GM19025 (cell line): ENCODE measurements at regions not wholly inside any gene's neighbourhood (a gene's known extent, or its start where the extent isn't known, plus 50 kb on each side); places are given as distances from the start of the nearest gene placed in this dataset.

ENCODE experiments used
- ATAC-seq: cut with Tn5 transposase; IDR thresholded peaks from one replicate; pipeline ENCODE4 v1.9.1; 2021; ENCODE audit warnings: mild to moderate bottlenecking, low read depth, moderate library complexity; ENCODE audit not compliant: unreplicated experiment

DNA sequence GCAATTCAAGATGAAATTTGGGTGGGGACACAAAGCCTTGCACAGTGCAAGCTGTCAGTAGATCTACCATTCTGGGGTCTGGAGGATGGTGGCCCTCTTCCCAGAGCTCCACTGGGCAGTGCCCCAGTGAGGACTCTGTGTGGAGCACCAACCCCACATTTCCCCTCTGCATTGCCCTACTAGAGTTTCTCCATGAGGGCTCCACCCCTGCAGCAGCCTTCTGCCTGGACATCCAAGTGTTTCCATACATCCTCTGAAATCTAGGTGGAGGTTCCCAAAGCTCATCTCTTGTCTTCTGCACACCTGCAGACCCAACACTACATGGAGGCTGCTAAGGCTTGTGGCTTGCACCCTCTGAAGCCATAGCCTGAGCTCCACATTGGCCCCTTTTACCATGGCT, 402.3 kb downstream of the RAB28 start:
- ATAC-seq: no peak

- no peak for ATAC-seq
These were observed 417.1 kb downstream of the RAB28 start for GRCh38 chr4:13067077-13067476.

GRCh38 chr4:13059019-13059418, 425.1 kb downstream of the RAB28 start:
- no peak for ATAC-seq

DNA sequence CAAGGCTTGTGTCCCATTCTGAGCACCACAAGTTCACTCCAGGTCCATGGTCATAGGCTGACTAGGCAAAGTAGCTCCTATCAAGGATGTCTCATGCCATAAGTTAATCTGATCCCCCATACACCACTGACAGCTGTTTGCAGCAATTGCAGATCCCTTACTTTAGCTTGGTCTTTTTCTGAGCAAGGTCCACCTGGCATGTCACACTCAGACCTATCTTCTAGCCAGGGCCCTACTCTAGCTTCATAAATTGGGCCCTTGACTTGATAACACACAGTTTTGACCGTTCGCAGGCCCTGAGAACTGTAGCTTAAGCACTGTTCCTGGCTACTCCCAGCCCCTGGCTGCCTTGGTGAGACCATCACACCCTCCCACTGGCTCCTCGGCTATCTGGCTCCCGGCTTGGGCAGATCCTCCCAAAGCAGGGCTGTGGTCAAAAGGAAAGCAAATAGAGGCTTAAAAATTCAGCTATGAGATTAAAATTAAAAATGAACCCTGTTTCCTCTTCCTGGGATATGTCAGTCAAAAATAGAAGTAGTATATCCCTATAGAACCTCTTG, 427.4 kb downstream of the RAB28 start:
- ATAC-seq: no peak

GRCh38 chr4:13054420-13054970, 429.6 kb downstream of the RAB28 start:
- no peak for ATAC-seq

- ATAC-seq: no peak
These were observed 436.5 kb downstream of the RAB28 start for GRCh38 chr4:13047591-13047990.

DNA sequence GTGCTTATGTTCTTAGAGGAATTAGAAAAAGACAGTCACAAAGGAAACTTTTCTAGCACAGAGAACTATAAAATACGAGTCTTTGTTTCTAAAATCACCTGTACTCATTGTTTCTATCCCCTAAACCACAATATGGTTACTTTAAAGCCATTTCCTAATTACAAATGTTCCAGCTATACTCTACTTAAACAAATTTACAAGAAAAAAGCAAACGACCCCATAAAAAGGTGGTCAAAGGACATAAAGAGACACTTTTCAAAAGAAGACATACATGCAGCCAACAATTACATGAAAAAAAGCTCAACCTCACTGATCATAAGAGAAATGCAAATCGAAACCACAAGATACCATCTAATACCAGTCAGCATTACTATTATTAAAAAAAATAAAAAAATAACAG, 447.3 kb downstream of the RAB28 start:
- no peak for ATAC-seq

- ATAC-seq: no peak
These were observed 451.2 kb downstream of the RAB28 start for GRCh38 chr4:13032936-13033335.

DNA sequence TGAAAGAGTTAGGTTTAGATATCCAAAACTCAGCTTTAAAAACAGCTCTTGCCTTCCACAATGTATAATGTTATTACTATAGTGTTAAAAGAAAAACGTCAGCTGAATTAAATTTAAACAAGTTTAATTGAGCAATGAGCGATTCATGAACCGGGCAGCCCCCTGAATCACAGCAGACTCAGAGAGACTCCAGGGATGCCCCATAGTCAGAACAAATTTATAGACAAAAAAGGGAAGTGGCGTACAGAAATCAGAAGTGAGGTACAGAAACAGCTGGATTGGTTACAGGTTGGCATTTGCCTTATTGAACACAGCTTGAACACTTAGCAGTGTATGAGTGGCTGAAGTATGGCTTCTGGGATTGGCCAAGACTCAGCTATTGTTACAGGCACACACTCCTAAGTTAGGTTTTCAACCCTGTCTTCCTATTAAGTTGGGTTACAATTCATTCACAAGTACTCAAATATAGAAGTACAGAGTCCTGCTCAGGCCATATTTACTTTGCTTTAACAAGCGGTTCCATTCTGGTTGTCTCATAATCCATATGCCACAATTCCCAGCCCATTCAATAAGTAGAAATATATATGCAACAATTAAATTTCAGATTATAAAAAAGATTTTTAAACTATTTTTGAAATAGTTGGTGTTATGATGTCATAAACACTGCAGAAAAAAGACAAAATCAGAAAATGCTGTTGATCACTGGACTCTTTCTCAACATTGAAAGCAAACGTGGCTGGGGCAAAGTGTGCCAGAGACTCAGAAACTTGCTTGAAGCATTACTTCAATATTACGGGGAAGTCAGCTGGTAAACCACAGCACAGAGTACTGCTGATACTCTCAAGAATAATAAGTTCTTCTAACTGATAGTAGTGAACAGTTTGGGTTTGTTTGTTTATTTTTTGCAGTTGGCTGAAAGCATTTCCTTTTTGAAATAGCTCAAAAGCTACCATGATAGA, 459.7 kb downstream of the RAB28 start:
- no peak for ATAC-seq

GRCh38 chr4:13007802-13008470, 476.2 kb downstream of the RAB28 start:
- no peak for ATAC-seq

DNA sequence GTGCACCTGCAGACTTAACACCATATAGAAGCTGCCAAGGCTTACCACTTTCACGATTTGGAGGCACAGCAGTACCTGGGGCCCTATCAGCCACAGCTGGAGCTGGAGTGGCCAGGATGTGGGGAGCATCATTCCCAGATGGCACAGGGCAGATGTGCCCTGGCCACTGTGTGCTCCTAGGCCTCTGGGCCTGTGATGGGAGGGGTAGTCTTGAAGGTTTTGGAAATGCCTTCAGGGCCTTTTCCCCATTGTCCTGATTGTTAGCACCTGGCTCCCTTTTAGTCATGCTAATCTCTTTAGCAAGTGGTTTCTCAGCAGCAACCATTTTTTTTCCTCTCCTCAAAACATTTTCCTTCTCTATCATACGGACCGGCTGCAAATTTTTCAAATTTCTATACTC, 490.2 kb downstream of the RAB28 start:
- no peak for ATAC-seq

- ATAC-seq: no peak
These were observed 496.9 kb downstream of the RAB28 start for GRCh38 chr4:12987284-12987683.

DNA sequence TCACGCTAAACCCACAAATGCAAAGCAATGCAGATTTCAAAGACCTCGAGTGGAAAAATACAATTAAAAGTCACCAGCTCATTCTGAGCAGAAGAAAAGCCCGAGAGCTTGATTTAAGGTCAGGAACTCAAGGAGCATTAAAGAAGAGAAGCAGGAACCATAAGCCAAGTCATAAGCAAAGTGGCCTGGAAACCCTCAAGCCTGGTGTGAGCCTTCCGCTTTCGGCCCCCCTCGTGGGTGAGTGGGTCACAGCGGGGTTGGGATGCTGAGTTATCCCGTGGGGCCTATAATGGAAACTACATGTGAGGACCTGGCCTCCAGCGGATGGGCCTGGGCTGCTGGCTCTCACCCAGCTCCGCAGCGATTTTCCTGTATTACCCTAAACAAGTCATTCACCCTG, 504.3 kb downstream of the RAB28 start:
- no peak for ATAC-seq

- no peak for ATAC-seq
These were observed 505.8 kb downstream of the RAB28 start for GRCh38 chr4:12978310-12978709.

DNA sequence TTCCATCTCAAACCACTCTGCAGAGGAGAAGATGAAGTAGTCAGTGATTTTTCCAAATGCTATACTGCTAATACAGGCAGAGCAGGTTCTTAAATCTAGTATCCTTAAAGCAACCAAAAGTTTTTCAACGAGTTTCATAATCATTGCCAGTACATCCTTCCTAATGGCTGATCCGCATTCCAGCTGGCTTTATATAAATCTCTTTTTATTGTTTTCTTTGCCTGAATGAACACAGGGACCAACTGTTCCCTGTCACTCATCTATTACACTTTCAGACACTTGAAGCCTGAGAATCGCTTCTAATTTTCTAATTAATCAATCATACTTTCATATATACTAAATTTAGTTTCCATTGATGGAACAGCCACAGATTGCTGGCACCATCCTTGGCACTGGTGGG, 508.6 kb downstream of the RAB28 start:
- ATAC-seq: no peak

DNA sequence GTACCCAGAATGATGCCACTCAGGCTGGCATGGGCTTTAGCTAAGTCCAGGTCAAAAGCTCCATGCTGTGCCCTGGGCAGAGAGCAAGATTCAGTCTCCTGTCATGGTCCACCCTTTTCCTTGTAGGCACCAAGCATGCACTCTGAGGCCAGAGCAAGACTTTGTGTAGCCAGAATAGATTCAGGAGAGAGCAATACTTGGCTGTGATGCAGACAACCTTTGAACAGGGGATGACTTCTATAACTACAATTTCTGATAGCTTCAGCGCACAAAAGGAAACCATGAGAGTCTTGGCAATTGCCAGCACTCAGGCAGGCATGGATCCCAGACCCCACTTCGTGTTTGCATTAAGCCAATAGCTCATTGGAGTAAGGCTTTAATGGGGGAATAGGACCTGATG, 510.6 kb downstream of the RAB28 start:
- no peak for ATAC-seq

DNA sequence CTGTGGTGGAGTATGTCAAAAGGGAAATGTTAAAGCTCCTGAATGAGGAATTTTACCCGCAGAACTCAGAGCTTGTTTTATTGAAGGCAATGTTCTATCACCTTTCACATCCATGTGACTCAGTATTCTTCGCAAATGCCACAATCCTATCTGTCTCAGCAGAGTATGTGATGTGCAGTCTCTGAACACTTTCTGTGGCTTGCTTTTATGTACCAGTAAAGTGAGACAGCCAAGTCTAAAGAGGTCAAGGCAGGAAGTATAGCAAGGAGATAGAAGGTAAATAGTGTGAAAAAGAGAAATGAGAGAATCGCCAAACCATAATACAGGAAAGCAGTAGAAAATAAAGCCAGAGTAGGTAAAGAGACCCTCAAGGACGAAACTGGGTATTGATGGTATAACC, 515.8 kb downstream of the RAB28 start:
- no peak for ATAC-seq

- no peak for ATAC-seq
These were observed 517.4 kb downstream of the RAB28 start for GRCh38 chr4:12966726-12967125.

DNA sequence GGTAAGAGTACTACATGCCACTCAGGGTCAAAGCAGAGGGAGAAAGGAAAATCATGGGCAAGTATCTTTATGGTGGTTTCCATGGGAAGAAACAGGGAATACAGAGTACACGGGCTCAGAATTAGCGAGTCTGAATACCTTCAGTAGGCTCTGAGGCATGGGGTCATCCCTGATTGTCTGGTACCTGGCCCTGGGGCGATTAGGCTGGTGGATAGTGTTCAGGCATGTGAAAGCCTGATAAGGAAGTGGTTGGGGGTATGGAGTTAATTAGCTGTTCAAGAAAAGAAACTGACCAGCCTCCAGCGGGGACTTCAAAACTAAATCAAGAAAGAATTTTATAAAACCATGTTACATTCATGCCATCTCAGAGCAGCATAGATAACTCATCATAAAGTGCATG, 518.8 kb downstream of the RAB28 start:
- ATAC-seq: no peak

DNA sequence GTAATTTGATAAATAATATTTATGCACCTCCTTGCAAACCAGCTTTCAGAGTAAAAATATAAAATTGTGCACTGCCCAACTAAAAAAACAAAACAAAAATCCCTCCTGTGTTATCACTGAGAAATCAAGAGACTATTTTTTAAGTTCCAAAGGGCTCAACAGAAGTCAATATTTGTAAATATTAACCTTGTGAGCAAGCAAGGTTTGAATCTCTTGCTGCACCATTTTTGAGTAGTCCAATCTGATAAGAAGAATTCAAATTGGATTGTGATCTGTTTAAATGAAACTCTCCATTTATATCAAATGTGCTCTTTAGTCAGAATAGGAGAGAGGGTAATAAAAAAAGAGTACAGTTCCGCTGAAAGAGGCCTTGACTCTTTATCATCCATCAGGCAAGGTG, 520.2 kb downstream of the RAB28 start:
- ATAC-seq: no peak

DNA sequence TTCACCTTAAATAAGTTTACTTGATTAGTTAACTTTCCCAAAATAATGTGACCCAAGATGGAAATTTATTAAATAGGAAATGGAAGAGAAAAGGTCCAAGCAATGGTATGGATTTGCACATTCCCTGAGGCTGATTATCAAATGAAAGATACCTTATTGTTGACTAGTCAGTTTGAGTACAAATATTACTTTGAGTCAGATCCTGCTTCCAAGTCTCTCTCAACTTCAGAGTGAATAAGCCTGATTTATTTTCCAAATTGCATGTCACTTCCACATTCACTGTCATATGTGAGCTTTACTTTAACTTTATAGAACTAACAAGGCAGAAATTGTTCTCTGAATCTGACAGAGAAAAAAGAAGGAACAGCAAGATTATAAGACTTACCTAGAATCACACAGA, 520.8 kb downstream of the RAB28 start:
- ATAC-seq: no peak
